ENCODE measurements at regions not wholly inside any gene's neighbourhood (a gene's known extent, or its start where the extent isn't known, plus 50 kb on each side); places are given as distances from the start of the nearest gene placed in this dataset.

DNA sequence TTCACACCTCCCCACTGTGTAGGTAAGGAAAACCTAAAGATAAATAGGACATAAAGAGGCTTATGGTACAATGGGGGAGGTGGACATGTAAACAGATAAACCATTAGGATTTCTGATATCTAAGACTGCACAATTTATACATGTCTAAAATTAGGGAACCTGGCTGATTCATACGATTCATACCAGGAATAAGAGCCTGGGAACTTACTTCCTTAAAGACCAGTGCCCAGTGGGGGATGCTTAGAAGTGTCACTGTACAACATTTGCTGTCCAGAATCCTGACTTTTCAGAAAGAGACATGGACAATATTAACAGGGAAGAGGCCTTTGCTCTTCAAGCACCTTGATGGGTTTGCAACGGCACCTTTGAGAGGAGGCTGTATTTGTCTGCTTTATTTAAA, 116.8 kb upstream of the KIT start (continued):
- TF ChIP-seq, protein P1, sequence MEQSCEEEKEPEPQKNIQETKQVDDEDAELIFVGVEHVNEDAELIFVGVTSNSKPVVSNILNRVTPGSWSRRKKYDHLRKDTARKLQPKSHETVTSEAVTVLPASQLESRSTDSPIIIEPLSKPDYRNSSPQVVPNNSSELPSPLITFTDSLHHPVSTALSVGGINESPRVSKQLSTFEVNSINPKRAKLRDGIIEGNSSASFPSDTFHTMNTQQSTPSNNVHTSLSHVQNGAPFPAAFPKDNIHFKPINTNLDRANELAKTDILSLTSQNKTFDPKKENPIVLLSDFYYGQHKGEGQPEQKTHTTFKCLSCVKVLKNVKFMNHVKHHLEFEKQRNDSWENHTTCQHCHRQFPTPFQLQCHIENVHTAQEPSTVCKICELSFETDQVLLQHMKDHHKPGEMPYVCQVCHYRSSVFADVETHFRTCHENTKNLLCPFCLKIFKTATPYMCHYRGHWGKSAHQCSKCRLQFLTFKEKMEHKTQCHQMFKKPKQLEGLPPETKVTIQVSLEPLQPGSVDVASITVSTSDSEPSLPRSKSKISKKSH (CRISPR knock-in tag; IDR thresholded peaks at IDR 0.05; ENCODE audit: borderline replicate concordance): no peak
- TF ChIP-seq SMYD3 (CRISPR knock-in tag; IDR thresholded peaks at IDR 0.05): no peak
- TF ChIP-seq MAFG (CRISPR knock-in tag; IDR thresholded peaks at IDR 0.05): no peak
- no peak for TF ChIP-seq TBX2 (CRISPR knock-in tag; IDR thresholded peaks at IDR 0.05; ENCODE audit: borderline replicate concordance)

DNA sequence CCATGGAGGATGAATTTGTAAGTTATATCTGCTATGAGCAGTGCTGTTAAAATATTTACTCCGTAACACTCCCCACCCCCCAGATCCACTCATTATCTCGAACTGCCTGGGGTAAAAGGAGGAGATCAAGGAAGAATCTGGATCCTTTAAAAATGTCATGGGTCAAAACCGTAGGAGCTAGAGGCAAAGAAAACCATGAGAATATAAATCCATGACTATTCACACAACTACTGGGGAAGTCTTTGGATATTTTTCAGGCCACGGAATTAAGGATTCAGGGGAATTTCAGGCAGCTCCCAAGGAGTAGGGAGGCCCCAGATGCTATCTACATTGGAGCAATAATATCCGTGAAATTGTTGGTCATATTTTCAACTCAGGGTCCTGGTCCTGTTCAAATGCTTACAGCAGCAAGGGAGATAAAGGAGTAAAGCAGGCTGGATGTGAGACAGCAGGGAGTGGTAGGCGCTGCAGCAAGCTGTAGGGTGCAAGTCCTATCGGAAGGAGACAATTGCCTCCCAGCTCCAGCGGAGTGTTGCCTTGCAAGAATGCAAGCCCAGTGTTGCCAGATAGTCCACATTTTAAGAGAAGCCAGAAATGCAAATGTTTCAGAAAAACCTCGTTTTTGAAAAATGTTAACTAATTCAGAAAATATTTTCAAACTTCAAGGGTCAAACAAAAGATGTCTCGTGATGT, 116.2 kb upstream of the KIT start:
- Histone ChIP-seq H3K79me2 (ENCODE audit: insufficient read depth, low read length) (no peaks in the 10 kb centered on the region), H3K27me3 (ENCODE audit: control insufficient read depth in 1 of 2, insufficient read depth in 2 of 2, low read length in 2 of 2) (peaks cover 0 to 10% of the 10 kb centered on the region in 2 experiments; a peak in 3 of 5 replicates), H3K4me2 (ENCODE audit: low read depth, low read length) (no peak overlapping the region), H3K4me3 (replicated peaks in 1 of 3; ENCODE audit: insufficient read depth in 1 of 3, low read depth in 2 of 3, low read length in 3 of 3) (no peak overlapping the region), H3K9ac (ENCODE audit: insufficient read depth, low read depth, low read length) (no peak overlapping the region), H4K20me1 (ENCODE audit: insufficient read depth, low read length) (no peaks in the 10 kb centered on the region), H3K36me3 (replicated peaks in 1 of 2; ENCODE audit: control insufficient read depth in 1 of 2, insufficient read depth in 2 of 2, low read length in 2 of 2) (no peaks in the 10 kb centered on the region), H2AFZ (ENCODE audit: low read length) (no peak overlapping the region), H3K27ac (ENCODE audit: extremely low read length, insufficient read depth, low read length) (no peak overlapping the region), H3K9me3 (ENCODE audit: low read length) (no peaks in the 10 kb centered on the region), H3K4me1 (ENCODE audit: insufficient read depth, low read length) (no peaks in the 10 kb centered on the region)
- ATAC-seq (no peak), FAIRE-seq (no peak), DNase-seq (ENCODE audit: low spot score) (no peak)
- in situ Hi-C loops (cut with HindIII; ENCODE audit: extremely low pct_ligation_motif_present, low pct_unique_long_range_greater_than_20kb) (no loop called here), intact Hi-C loops (cut with micrococcal nuclease; ENCODE audit: unreplicated experiment) (no loop called here)
- CTCF ChIA-PET (ENCODE audit: low intra/inter-chr PET ratio, low total read pairs): no interaction called here
- 5% methylated on average over 10 of the region's 10 CpGs for WGBS (ENCODE audit: low lambda C conversion rate)
- no TSS peak for BruUV-seq (replicated peaks)
- POLR2A ChIA-PET: no interaction called here
- TF ChIP-seq, protein P2, sequence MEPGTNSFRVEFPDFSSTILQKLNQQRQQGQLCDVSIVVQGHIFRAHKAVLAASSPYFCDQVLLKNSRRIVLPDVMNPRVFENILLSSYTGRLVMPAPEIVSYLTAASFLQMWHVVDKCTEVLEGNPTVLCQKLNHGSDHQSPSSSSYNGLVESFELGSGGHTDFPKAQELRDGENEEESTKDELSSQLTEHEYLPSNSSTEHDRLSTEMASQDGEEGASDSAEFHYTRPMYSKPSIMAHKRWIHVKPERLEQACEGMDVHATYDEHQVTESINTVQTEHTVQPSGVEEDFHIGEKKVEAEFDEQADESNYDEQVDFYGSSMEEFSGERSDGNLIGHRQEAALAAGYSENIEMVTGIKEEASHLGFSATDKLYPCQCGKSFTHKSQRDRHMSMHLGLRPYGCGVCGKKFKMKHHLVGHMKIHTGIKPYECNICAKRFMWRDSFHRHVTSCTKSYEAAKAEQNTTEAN (CRISPR knock-in tag; conservative IDR thresholded peaks at IDR 0.05): no peak
- TF ChIP-seq HHEX (CRISPR knock-in tag; IDR thresholded peaks at IDR 0.05): no peak
- no peak for TF ChIP-seq POGZ (CRISPR knock-in tag; IDR thresholded peaks at IDR 0.05)
- TF ChIP-seq, protein P3, sequence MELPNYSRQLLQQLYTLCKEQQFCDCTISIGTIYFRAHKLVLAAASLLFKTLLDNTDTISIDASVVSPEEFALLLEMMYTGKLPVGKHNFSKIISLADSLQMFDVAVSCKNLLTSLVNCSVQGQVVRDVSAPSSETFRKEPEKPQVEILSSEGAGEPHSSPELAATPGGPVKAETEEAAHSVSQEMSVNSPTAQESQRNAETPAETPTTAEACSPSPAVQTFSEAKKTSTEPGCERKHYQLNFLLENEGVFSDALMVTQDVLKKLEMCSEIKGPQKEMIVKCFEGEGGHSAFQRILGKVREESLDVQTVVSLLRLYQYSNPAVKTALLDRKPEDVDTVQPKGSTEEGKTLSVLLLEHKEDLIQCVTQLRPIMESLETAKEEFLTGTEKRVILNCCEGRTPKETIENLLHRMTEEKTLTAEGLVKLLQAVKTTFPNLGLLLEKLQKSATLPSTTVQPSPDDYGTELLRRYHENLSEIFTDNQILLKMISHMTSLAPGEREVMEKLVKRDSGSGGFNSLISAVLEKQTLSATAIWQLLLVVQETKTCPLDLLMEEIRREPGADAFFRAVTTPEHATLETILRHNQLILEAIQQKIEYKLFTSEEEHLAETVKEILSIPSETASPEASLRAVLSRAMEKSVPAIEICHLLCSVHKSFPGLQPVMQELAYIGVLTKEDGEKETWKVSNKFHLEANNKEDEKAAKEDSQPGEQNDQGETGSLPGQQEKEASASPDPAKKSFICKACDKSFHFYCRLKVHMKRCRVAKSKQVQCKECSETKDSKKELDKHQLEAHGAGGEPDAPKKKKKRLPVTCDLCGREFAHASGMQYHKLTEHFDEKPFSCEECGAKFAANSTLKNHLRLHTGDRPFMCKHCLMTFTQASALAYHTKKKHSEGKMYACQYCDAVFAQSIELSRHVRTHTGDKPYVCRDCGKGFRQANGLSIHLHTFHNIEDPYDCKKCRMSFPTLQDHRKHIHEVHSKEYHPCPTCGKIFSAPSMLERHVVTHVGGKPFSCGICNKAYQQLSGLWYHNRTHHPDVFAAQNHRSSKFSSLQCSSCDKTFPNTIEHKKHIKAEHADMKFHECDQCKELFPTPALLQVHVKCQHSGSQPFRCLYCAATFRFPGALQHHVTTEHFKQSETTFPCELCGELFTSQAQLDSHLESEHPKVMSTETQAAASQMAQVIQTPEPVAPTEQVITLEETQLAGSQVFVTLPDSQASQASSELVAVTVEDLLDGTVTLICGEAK (IDR thresholded peaks at IDR 0.05): no peak
- TF ChIP-seq, protein P3 (CRISPR knock-in tag; IDR thresholded peaks at IDR 0.05): no peak
- no peak for TF ChIP-seq NFIB (CRISPR knock-in tag; IDR thresholded peaks at IDR 0.05; ENCODE audit: borderline replicate concordance)
- TF ChIP-seq, protein P4, sequence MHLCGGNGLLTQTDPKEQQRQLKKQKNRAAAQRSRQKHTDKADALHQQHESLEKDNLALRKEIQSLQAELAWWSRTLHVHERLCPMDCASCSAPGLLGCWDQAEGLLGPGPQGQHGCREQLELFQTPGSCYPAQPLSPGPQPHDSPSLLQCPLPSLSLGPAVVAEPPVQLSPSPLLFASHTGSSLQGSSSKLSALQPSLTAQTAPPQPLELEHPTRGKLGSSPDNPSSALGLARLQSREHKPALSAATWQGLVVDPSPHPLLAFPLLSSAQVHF (CRISPR knock-in tag; IDR thresholded peaks at IDR 0.05): no peak
